Neural progenitor cell (in vitro differentiated cells): ENCODE measurements at regions not wholly inside any gene's neighbourhood (a gene's known extent, or its start where the extent isn't known, plus 50 kb on each side); places are given as distances from the start of the nearest gene placed in this dataset.

Source experiments
- DNase-seq: peaks from one replicate; pipeline ENCODE4 v3.0.0-alpha.2; 2016; ENCODE audit warnings: low spot score
- H2AFZ ChIP-seq: fragments of 200-600 bp; sonication (generic); replicated peaks from 2 replicates; pipeline ENCODE4 v1.6.1; 2016; ENCODE audit warnings: antibody characterized with exemption
- H3F3A ChIP-seq: fragments of 200-600 bp; sonication (generic); 2 replicates; pipeline ENCODE4 v1.6.1; 2016; ENCODE audit warnings: antibody characterized with exemption, low read depth
- H3K27ac ChIP-seq: fragments of 200-600 bp; sonication (generic); 2 replicates; pipeline ENCODE4 v1.5.1; 2016; ENCODE audit warnings: mild to moderate bottlenecking
- H3K27me3 ChIP-seq: fragments of 200-600 bp; sonication (generic); 2 replicates; pipeline ENCODE4 v1.6.1; 2016; ENCODE audit warnings: mild to moderate bottlenecking, moderate library complexity
- H3K36me3 ChIP-seq: fragments of 200-600 bp; sonication (generic); 2 replicates; pipeline ENCODE4 v1.5.1; 2016
- H3K4me1 ChIP-seq: fragments of 200-600 bp; sonication (generic); 2 replicates; pipeline ENCODE4 v1.6.1; 2016; ENCODE audit warnings: mixed run types
- H3K4me2 ChIP-seq: fragments of 200-600 bp; sonication (generic); 2 replicates; pipeline ENCODE4 v1.6.1; 2016
- H3K4me3 ChIP-seq: fragments of 200-600 bp; sonication (generic); 2 replicates; pipeline ENCODE4 v1.5.1; 2016
- H3K79me2 ChIP-seq: fragments of 200-600 bp; sonication (generic); 2 replicates; pipeline ENCODE4 v1.6.1; 2016; ENCODE audit warnings: low read depth
- H3K9ac ChIP-seq: fragments of 200-600 bp; sonication (generic); 2 replicates; pipeline ENCODE4 v1.6.1; 2016
- H3K9me3 ChIP-seq: fragments of 200-600 bp; sonication (generic); 2 replicates; pipeline ENCODE4 v1.5.1; 2016; ENCODE audit warnings: low read depth
- H4K20me1 ChIP-seq: fragments of 200-600 bp; sonication (generic); 2 replicates; pipeline ENCODE4 v1.6.1; 2016; ENCODE audit warnings: low read depth
- H3K27ac Mint-ChIP-seq: 3 replicates; pipeline ENCODE4 v1.8.0; 2021; ENCODE audit warnings: mixed read lengths
- H3K27me3 Mint-ChIP-seq: 2 replicates; pipeline ENCODE4 v1.8.0; 2022; ENCODE audit warnings: low read depth, mild to moderate bottlenecking, inconsistent platforms, moderate library complexity, mixed read lengths; ENCODE audit not compliant: insufficient read depth
- H3K36me3 Mint-ChIP-seq: 3 replicates; pipeline ENCODE4 v1.8.0; 2021; ENCODE audit warnings: mixed read lengths
- H3K4me1 Mint-ChIP-seq: 3 replicates; pipeline ENCODE4 v1.8.0; 2021; ENCODE audit warnings: mixed read lengths
- H3K4me3 Mint-ChIP-seq: 3 replicates; pipeline ENCODE4 v1.8.0; 2021; ENCODE audit warnings: mild to moderate bottlenecking, moderate library complexity, mixed read lengths
- H3K9me3 Mint-ChIP-seq: 3 replicates; pipeline ENCODE4 v1.8.0; 2020; ENCODE audit warnings: mixed read lengths
- CTCF ChIP-seq: fragments of 200-600 bp; sonication (generic); IDR thresholded peaks from 2 replicates; pipeline ENCODE4 v1.5.1; 2017; ENCODE audit warnings: antibody characterized with exemption, mild to moderate bottlenecking
- EZH2 ChIP-seq: fragments of 200-600 bp; sonication (generic); IDR thresholded peaks from 2 replicates; pipeline ENCODE4 v1.6.1; 2017; ENCODE audit warnings: antibody characterized with exemption, mild to moderate bottlenecking, moderate library complexity
- EZH2phosphoT487 ChIP-seq: fragments of 200-600 bp; sonication (generic); IDR thresholded peaks from 2 replicates; pipeline ENCODE4 v1.6.1; 2017; ENCODE audit warnings: antibody characterized with exemption

DNA sequence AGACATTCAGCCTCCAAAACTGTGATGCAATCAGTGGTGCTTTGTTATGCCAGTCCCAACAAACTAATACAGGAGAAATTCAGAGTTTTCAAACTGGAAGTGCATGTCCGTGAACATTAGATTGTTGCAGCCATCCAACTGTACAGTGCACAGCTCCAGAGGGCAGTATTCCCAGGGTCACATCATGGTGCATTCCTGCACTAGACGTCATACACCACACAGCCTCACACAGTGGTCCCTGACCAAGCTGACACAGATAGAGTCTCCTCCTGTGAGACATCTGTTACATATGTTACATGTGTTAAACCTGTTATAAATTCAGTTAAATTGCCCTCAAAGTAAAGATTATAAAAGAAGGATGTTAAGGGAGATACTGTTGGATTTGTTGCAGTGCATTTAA lies 209.0 kb downstream of the LRRN1 start:
- H3K4me1 ChIP-seq, result no peaks in the 10 kb centered on the region
- H2AFZ ChIP-seq, result no peak overlapping the region
- no peaks in the 10 kb centered on the region for H4K20me1 ChIP-seq
- H3K27ac ChIP-seq, result no peak overlapping the region
- Mint-ChIP-seq H3K27ac (no peak overlapping the region), H3K9me3 (peaks cover 9% of the 10 kb centered on the region), H3K36me3 (no peaks in the 10 kb centered on the region), H3K4me3 (no peak overlapping the region), H3K4me1 (peaks cover 13% of the 10 kb centered on the region), H3K27me3 (no peaks in the 10 kb centered on the region)
- H3K4me3 ChIP-seq, result no peak overlapping the region
- TF ChIP-seq CTCF, result no peak
- no peak for TF ChIP-seq EZH2phosphoT487
- no peak for TF ChIP-seq EZH2
- H3F3A ChIP-seq, result no peaks in the 10 kb centered on the region
- no peaks in the 10 kb centered on the region for H3K9me3 ChIP-seq
- no peaks in the 10 kb centered on the region for H3K27me3 ChIP-seq
- DNase-seq, result no peak
- no peak overlapping the region for H3K4me2 ChIP-seq
- no peaks in the 10 kb centered on the region for H3K79me2 ChIP-seq
- H3K36me3 ChIP-seq, result no peaks in the 10 kb centered on the region
- no peak overlapping the region for H3K9ac ChIP-seq

- H3K79me2 ChIP-seq, result no peaks in the 10 kb centered on the region
- no peaks in the 10 kb centered on the region for H3K4me1 ChIP-seq
- Mint-ChIP-seq H3K36me3 (peaks cover 2% of the 10 kb centered on the region), H3K4me1 (peaks cover 13% of the 10 kb centered on the region), H3K27me3 (no peaks in the 10 kb centered on the region), H3K9me3 (peaks cover 9% of the 10 kb centered on the region), H3K27ac (no peak overlapping the region), H3K4me3 (no peak overlapping the region)
- DNase-seq, result no peak
- no peak overlapping the region for H3K4me3 ChIP-seq
- no peaks in the 10 kb centered on the region for H3F3A ChIP-seq
- H3K9me3 ChIP-seq, result no peaks in the 10 kb centered on the region
- no peaks in the 10 kb centered on the region for H3K27me3 ChIP-seq
- H3K27ac ChIP-seq, result no peak overlapping the region
- no peaks in the 10 kb centered on the region for H4K20me1 ChIP-seq
- H2AFZ ChIP-seq, result no peak overlapping the region
- no peak overlapping the region for H3K9ac ChIP-seq
- TF ChIP-seq CTCF, result no peak
- TF ChIP-seq EZH2phosphoT487, result no peak
- no peak for TF ChIP-seq EZH2
- H3K4me2 ChIP-seq, result no peak overlapping the region
- no peaks in the 10 kb centered on the region for H3K36me3 ChIP-seq
Measured at GRCh38 chr3:4011166-4011565, 211.9 kb downstream of the LRRN1 start.

DNA sequence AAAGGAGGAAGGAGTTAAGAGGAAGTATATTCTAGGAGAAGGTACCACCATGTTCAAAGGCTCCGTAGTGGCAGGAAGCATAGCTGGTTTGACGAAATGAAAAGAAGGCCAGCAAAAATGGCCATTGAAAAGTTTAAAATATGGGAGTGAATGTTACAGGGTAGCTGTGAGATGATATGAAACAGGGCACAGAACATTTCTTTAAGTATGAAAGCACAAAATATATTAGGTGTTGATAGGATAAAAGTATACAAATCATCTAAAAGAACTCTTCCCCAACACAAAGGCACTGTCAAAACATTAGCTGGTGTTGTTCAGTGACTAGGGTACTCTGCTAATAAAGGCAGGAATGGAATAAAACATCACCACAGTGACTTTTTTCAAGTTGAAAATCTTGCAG lies 216.2 kb downstream of the LRRN1 start:
- Histone ChIP-seq H3K36me3 (no peaks in the 10 kb centered on the region), H3K27me3 (no peaks in the 10 kb centered on the region), H3F3A (no peaks in the 10 kb centered on the region), H3K9me3 (no peaks in the 10 kb centered on the region), H4K20me1 (no peaks in the 10 kb centered on the region), H3K9ac (no peak overlapping the region), H3K4me3 (no peak overlapping the region), H3K4me2 (no peak overlapping the region), H3K79me2 (no peaks in the 10 kb centered on the region), H2AFZ (no peak overlapping the region), H3K27ac (no peak overlapping the region), H3K4me1 (no peaks in the 10 kb centered on the region)
- Mint-ChIP-seq H3K27me3 (no peaks in the 10 kb centered on the region), H3K9me3 (peaks cover 9% of the 10 kb centered on the region), H3K36me3 (peaks cover 2% of the 10 kb centered on the region), H3K4me3 (no peak overlapping the region), H3K27ac (no peak overlapping the region), H3K4me1 (no peaks in the 10 kb centered on the region)
- TF ChIP-seq CTCF (no peak), EZH2 (no peak), EZH2phosphoT487 (no peak)
- DNase-seq, result no peak

DNA sequence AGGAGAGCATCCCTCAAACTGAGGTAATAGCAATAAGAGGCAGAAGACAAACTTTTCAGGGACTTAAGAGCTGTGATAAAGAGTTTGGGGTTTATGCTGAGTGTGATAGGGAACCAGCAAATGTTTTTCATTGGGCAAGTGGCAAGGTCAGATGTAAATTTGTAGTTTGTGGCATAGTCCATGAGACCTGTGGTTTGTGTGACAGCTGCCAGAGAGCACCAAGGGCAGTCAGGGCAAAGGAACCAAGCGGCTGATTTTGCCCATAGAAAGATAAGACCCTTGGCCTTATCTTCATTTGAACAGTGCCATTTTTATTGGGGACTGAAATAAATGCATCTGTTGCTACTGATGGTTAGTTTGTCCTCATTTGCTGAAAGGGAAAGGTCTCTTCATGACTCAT lies 220.3 kb downstream of the LRRN1 start:
- no peaks in the 10 kb centered on the region for H4K20me1 ChIP-seq
- no peaks in the 10 kb centered on the region for H3K4me1 ChIP-seq
- Mint-ChIP-seq H3K36me3 (no peaks in the 10 kb centered on the region), H3K27me3 (peaks cover 5% of the 10 kb centered on the region), H3K4me1 (no peaks in the 10 kb centered on the region), H3K27ac (no peak overlapping the region), H3K4me3 (no peak overlapping the region), H3K9me3 (no peaks in the 10 kb centered on the region)
- H3K27me3 ChIP-seq, result no peaks in the 10 kb centered on the region
- H3K4me2 ChIP-seq, result no peak overlapping the region
- no peak overlapping the region for H3K27ac ChIP-seq
- no peak overlapping the region for H3K4me3 ChIP-seq
- H2AFZ ChIP-seq, result no peak overlapping the region
- H3K9ac ChIP-seq, result no peak overlapping the region
- no peaks in the 10 kb centered on the region for H3K79me2 ChIP-seq
- no peak for DNase-seq
- no peaks in the 10 kb centered on the region for H3K9me3 ChIP-seq
- H3F3A ChIP-seq, result no peaks in the 10 kb centered on the region
- TF ChIP-seq CTCF (no peak), EZH2phosphoT487 (no peak), EZH2 (no peak)
- H3K36me3 ChIP-seq, result no peaks in the 10 kb centered on the region
